A673 (cell line): ENCODE measurements at regions not wholly inside any gene's neighbourhood (a gene's known extent, or its start where the extent isn't known, plus 50 kb on each side); places are given as distances from the start of the nearest gene placed in this dataset.

Experiments used
- BruUV-seq: library from RNA; stranded (reverse); fragments of 400-500 nt; replicated peaks from 2 replicates; lab custom pipeline; 2021; lab: Mats Ljungman, UMichigan
- CTCF ChIA-PET: fragments of 300-600 bp; sonication (Branson Sonifier 250); formaldehyde crosslinking; loops from one replicate; lab custom pipeline; 2022; ENCODE audit warnings: antibody characterized with exemption; lab: Charles Lee
- POLR2A ChIA-PET: fragments of 300-600 bp; sonication (Branson Sonifier 250); formaldehyde crosslinking; loops from one replicate; lab custom pipeline; 2022; ENCODE audit warnings: antibody characterized with exemption; ENCODE audit not compliant: low non-redundant PET; lab: Charles Lee
- DNase-seq: peaks from one replicate; pipeline ENCODE4 v3.0.0-alpha.2; 2015; ENCODE audit warnings: low spot score
- H3K27ac ChIP-seq: fragments of 200-600 bp; sonication (generic); 2 replicates; pipeline ENCODE4 v1.5.1; 2016; ENCODE audit warnings: mixed run types, low read depth, mild to moderate bottlenecking, mixed read lengths, antibody characterized with exemption, low read length; ENCODE audit not compliant: poor library complexity, severe bottlenecking
- H3K27me3 ChIP-seq: fragments of 200-600 bp; sonication (generic); replicated peaks from 2 replicates; pipeline ENCODE4 v1.6.1; 2017; ENCODE audit warnings: mixed run types, low read depth, mild to moderate bottlenecking, mixed read lengths, antibody characterized with exemption, low read length; ENCODE audit not compliant: insufficient read depth, poor library complexity
- H3K36me3 ChIP-seq: fragments of 200-600 bp; sonication (generic); 2 replicates; pipeline ENCODE4 v1.6.1; 2016; ENCODE audit warnings: mixed run types, mild to moderate bottlenecking, mixed read lengths, antibody characterized with exemption, low read length; ENCODE audit not compliant: insufficient read depth, poor library complexity, severe bottlenecking
- H3K4me1 ChIP-seq: fragments of 200-600 bp; sonication (generic); 2 replicates; pipeline ENCODE4 v1.6.1; 2017; ENCODE audit warnings: mixed run types, mild to moderate bottlenecking, mixed read lengths, antibody characterized with exemption, low read length; ENCODE audit not compliant: insufficient read depth, poor library complexity, severe bottlenecking
- H3K4me3 ChIP-seq: fragments of 200-600 bp; sonication (generic); 2 replicates; pipeline ENCODE4 v1.5.1; 2016; ENCODE audit warnings: low read depth, mixed run types, mild to moderate bottlenecking, mixed read lengths, low read length; ENCODE audit not compliant: poor library complexity, severe bottlenecking
- H3K9me3 ChIP-seq: fragments of 200-600 bp; sonication (generic); 2 replicates; pipeline ENCODE4 v1.6.1; 2016; ENCODE audit warnings: mixed run types, low read depth, mild to moderate bottlenecking, mixed read lengths, antibody characterized with exemption, low read length; ENCODE audit not compliant: poor library complexity, severe bottlenecking
- CTCF ChIP-seq: fragments of 300-800, 200-600 bp; sonication (generic); conservative IDR thresholded peaks from 2 replicates; pipeline ENCODE4 v1.5.1; 2017; ENCODE audit warnings: low read depth, mild to moderate bottlenecking, antibody characterized with exemption, low read length, moderate library complexity, mixed read lengths
- EZH2 ChIP-seq: fragments of 200-600 bp; sonication (generic); IDR thresholded peaks from 2 replicates; pipeline ENCODE4 v1.6.1; 2017; ENCODE audit warnings: borderline replicate concordance, low read depth, mild to moderate bottlenecking, mixed read lengths, antibody characterized with exemption, low read length; ENCODE audit not compliant: poor library complexity, severe bottlenecking
- intact Hi-C: fragments of 100-400 bp; cut with micrococcal nuclease; formaldehyde crosslinking; loops from one replicate; pipeline ENCODE4 v1.10.0; 2022; ENCODE audit not compliant: unreplicated experiment

GRCh38 chr7:86453454-86453853 is 190.3 kb upstream of the GRM3 start:
- H3K36me3 ChIP-seq, result no peaks in the 10 kb centered on the region
- TF ChIP-seq CTCF, result no peak
- TF ChIP-seq EZH2, result no peak
- no peak overlapping the region for H3K4me3 ChIP-seq
- intact Hi-C loops, result no loop called here
- BruUV-seq, result no TSS peak
- ChIA-PET POLR2A (no interaction called here), CTCF (no interaction called here)
- H3K9me3 ChIP-seq, result no peaks in the 10 kb centered on the region
- H3K4me1 ChIP-seq, result no peaks in the 10 kb centered on the region
- H3K27ac ChIP-seq, result no peak overlapping the region
- no peak for DNase-seq
- H3K27me3 ChIP-seq, result peaks cover 13% of the 10 kb centered on the region

- peaks cover 13% of the 10 kb centered on the region for H3K27me3 ChIP-seq
- no peak overlapping the region for H3K4me3 ChIP-seq
- H3K4me1 ChIP-seq, result no peaks in the 10 kb centered on the region
- no peaks in the 10 kb centered on the region for H3K9me3 ChIP-seq
- POLR2A ChIA-PET, result no interaction called here
- TF ChIP-seq CTCF, result no peak
- TF ChIP-seq EZH2, result no peak
- CTCF ChIA-PET, result no interaction called here
- no peak overlapping the region for H3K27ac ChIP-seq
- DNase-seq, result no peak
- intact Hi-C loops, result no loop called here
- no TSS peak for BruUV-seq
- H3K36me3 ChIP-seq, result no peaks in the 10 kb centered on the region
Measured at GRCh38 chr7:86448856-86449255, 194.9 kb upstream of the GRM3 start.

GRCh38 chr7:86445285-86445684 is 198.4 kb upstream of the GRM3 start:
- no peaks in the 10 kb centered on the region for H3K9me3 ChIP-seq
- BruUV-seq, result no TSS peak
- H3K27ac ChIP-seq, result no peak overlapping the region
- no peak overlapping the region for H3K4me3 ChIP-seq
- H3K27me3 ChIP-seq, result peaks cover 5% of the 10 kb centered on the region
- H3K36me3 ChIP-seq, result no peaks in the 10 kb centered on the region
- H3K4me1 ChIP-seq, result no peaks in the 10 kb centered on the region
- ChIA-PET POLR2A (no interaction called here), CTCF (no interaction called here)
- intact Hi-C loops, result no loop called here
- TF ChIP-seq CTCF (no peak), EZH2 (no peak)
- DNase-seq, result no peak
